Skin epidermis (tissue), 12 donors: ENCODE measurements at regions not wholly inside any gene's neighbourhood (a gene's known extent, or its start where the extent isn't known, plus 50 kb on each side); places are given as distances from the start of the nearest gene placed in this dataset.
"Not testable (repeated sequence)": the region's sequence is repeated elsewhere in the genome, so short reads cannot be mapped to it uniquely, and the experiment has no call there.

Source experiments
- H3K27ac ChIP-seq, 21 experiments: fragments of 200-600 bp; sonication (generic) in 11 of 21; one replicate each; pipeline ENCODE4 v1.5.0; 2020; ENCODE audit warnings: mild to moderate bottlenecking in 3 of 21, inconsistent platforms in 2 of 21, moderate library complexity in 2 of 21
- H3K4me3 ChIP-seq, 7 experiments: fragments of 200-600 bp; sonication (generic) in 2 of 7; one replicate each; pipeline ENCODE4 v1.5.0; 2020; ENCODE audit warnings: inconsistent platforms in 2 of 7, mild to moderate bottlenecking in 2 of 7, moderate library complexity in 1 of 7

GRCh38 chr7:159212226-159212625, 67.6 kb upstream of the VIPR2 start:
- no peak overlapping the region for H3K27ac ChIP-seq
- H3K4me3 ChIP-seq: no peak overlapping the region

GRCh38 chr7:159211540-159212182, 67.0 kb upstream of the VIPR2 start:
- Histone ChIP-seq H3K4me3 (no peak overlapping the region), H3K27ac (no peak overlapping the region)

GRCh38 chr7:159210581-159211235, 66.0 kb upstream of the VIPR2 start:
- Histone ChIP-seq H3K4me3 (no peak overlapping the region), H3K27ac (no peak overlapping the region)

GRCh38 chr7:159209429-159209828, 64.8 kb upstream of the VIPR2 start:
- Histone ChIP-seq H3K27ac (no peak overlapping the region), H3K4me3 (no peak overlapping the region)

- H3K4me3 ChIP-seq: no peak overlapping the region
Measured at GRCh38 chr7:159207951-159208350, 63.3 kb upstream of the VIPR2 start.

GRCh38 chr7:159207393-159207792, 62.7 kb upstream of the VIPR2 start:
- Histone ChIP-seq H3K4me3 (no peak overlapping the region), H3K27ac (no peak overlapping the region)

More at GRCh38 chr7:159207951-159208350, 63.3 kb upstream of the VIPR2 start:
- H3K27ac ChIP-seq: no peak overlapping the region

- Histone ChIP-seq H3K4me3 (no peak overlapping the region), H3K27ac (no peak overlapping the region)
Measured at GRCh38 chr7:159205833-159206232, 61.2 kb upstream of the VIPR2 start.

DNA sequence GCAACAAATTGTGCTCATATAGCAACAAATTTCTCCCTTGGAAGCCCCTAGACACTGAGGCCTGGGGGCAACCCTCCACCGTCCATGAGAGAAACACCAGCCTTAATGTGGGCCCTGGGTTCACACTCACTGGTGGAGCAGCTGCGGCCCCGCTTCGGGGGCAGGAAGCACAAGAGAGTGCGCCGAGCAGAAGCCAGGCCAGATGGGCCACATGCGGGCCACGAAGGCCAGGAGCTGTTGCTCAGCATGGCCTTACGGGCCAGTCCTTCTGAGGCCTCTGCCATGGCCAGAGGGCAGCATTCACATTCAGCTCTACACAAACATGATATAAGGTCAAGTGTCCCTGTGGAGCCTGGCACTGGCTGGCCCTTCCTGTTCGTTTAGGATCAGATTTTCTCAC, 60.0 kb upstream of the VIPR2 start:
- Histone ChIP-seq H3K27ac (no peak overlapping the region), H3K4me3 (no peak overlapping the region)

- not testable (repeated sequence) for H3K27ac ChIP-seq, H3K4me3 ChIP-seq
Measured at GRCh38 chr7:159203253-159203652, 58.6 kb upstream of the VIPR2 start.

DNA sequence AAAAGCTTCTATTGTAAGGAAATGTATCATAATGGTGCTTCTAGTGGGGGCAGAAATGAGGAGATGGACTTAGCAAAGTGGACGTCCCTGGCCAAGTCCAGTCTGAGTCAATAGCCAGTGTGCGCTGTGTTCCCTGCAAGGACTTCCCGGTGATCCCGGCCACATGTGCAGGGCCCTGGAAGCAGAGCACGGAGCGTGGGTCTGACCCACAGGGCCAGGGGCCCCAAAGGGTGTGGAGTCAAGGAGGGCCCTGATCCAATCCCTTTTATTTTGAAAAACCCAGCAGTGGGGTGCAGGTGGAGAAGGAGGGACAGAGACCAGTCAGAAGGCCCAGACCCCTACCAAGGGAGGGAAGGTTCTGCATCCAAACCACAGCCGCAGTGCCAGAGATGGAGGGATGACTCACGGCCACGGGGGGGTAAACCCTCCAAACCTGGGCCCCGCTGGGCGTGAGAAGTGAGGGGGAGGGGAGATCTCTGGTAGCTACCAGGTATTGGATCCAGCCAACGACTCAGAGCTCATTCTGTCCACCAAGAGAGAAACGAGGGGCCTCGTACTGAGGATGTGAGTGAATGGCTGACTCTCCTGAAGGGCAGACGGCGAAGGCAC, 57.2 kb upstream of the VIPR2 start:
- H3K27ac ChIP-seq: no peak overlapping the region
- H3K4me3 ChIP-seq: no peak overlapping the region

- H3K4me3 ChIP-seq: no peak overlapping the region
Measured at GRCh38 chr7:159200421-159200820, 55.8 kb upstream of the VIPR2 start.

DNA sequence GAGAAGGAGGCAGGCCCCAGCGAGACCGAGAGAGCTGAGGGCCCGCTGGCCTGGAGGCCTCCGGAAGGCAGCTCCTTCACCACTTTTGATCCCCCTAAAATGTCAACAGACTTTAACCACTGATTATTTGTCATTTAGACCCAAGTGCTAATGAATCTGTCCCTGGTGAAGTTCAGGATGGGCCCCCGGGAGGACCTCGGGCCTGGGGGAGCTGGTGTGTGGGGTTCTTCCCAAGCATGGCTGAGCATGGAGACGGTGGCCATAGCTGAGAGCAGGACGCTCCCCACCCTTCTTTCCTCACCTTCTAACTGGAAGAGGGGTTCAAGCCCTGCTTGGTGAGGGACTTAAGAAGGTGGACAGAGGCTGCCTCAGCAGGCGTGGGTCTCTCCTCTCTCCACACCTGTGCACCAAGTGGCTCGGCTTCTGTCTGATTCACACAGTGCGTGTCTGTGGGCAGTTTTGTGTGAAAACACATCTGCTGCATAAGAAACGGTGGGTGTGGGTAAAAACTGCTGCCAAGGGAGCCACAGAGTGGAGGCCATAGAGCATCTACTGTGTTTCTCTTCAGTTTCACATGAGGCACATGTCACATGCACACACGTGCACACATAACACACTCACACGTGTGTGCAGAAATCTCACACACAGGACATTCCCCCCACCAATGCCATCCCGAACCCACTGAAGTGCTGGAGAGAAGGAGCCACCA, 53.5 kb upstream of the VIPR2 start:
- H3K27ac ChIP-seq: peak overlapping the region in 14 of 21 experiments; percentile 27 to 86 (median 65)
- H3K4me3 ChIP-seq: no peak overlapping the region

More at GRCh38 chr7:159200421-159200820, 55.8 kb upstream of the VIPR2 start:
- no peak overlapping the region for H3K27ac ChIP-seq

- H3K27ac ChIP-seq: peak overlapping the region in 15 of 21 experiments; percentile 28 to 86 (median 64)
Measured at GRCh38 chr7:159197066-159197975, 52.7 kb upstream of the VIPR2 start.

DNA sequence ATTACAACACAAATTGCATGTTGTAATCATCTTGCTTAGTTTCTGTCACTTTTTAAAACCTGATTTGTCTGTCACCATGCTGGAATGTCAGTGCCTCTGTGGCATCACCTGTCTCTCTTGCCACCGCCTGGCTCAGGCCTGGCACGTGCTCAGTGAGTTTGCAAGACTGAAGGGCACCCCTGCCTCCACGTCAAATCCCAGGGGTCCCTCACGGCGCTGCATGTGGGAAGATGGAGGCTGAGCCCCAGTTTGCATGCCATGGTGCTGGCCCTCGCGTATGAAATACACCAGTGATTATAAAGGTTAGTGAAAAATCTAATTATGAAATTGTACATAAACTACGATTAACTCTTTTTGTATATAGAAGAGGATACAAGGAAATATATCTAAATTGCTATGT, 51.9 kb upstream of the VIPR2 start:
- Histone ChIP-seq H3K27ac (peak overlapping the region in 5 of 21 experiments; percentile 55 to 86 (median 75)), H3K4me3 (no peak overlapping the region)

More at GRCh38 chr7:159197066-159197975, 52.7 kb upstream of the VIPR2 start:
- no peak overlapping the region for H3K4me3 ChIP-seq

- H3K27ac ChIP-seq: peak overlapping the region in 8 of 21 experiments; percentile 16 to 86 (median 58)
Measured at GRCh38 chr7:159195946-159196345, 51.3 kb upstream of the VIPR2 start.

More at GRCh38 chr7:159195946-159196345, 51.3 kb upstream of the VIPR2 start:
- H3K4me3 ChIP-seq: no peak overlapping the region
